Type B pancreatic cell (in vitro differentiated cells): ENCODE measurements at regions not wholly inside any gene's neighbourhood (a gene's known extent, or its start where the extent isn't known, plus 50 kb on each side); places are given as distances from the start of the nearest gene placed in this dataset.

Source experiments
- DNase-seq: peaks from one replicate; pipeline ENCODE4 v3.0.0; 2021; ENCODE audit warnings: mixed read lengths; ENCODE audit not compliant: unreplicated experiment; ENCODE audit errors: extremely low spot score
- H3K27ac Mint-ChIP-seq: 2 replicates; pipeline ENCODE4 v1.8.0; 2021; ENCODE audit warnings: mild to moderate bottlenecking, mixed read lengths
- H3K27me3 Mint-ChIP-seq: 2 replicates; pipeline ENCODE4 v1.8.0; 2021; ENCODE audit warnings: mixed read lengths
- H3K36me3 Mint-ChIP-seq: 2 replicates; pipeline ENCODE4 v1.8.0; 2021; ENCODE audit warnings: mixed read lengths
- H3K4me1 Mint-ChIP-seq: one replicate; pipeline ENCODE4 v1.8.0; 2021; ENCODE audit warnings: mixed read lengths; ENCODE audit not compliant: unreplicated experiment
- H3K4me3 Mint-ChIP-seq: 2 replicates; pipeline ENCODE4 v1.8.0; 2021; ENCODE audit warnings: mild to moderate bottlenecking, mixed read lengths
- H3K9me3 Mint-ChIP-seq: 2 replicates; pipeline ENCODE4 v1.8.0; 2021; ENCODE audit warnings: mixed read lengths
- CTCF ChIP-seq: fragments of 200-600 bp; sonication (generic); conservative IDR thresholded peaks from 2 replicates; pipeline ENCODE4 v1.5.0; 2021; ENCODE audit warnings: antibody characterized with exemption, mild to moderate bottlenecking

- DNase-seq, result no peak
- no peak for TF ChIP-seq CTCF
- no peaks in the 10 kb centered on the region for H3K36me3 Mint-ChIP-seq
- no peak overlapping the region for H3K27ac Mint-ChIP-seq
- no peaks in the 10 kb centered on the region for H3K27me3 Mint-ChIP-seq
- H3K4me3 Mint-ChIP-seq, result no peak overlapping the region
- no peaks in the 10 kb centered on the region for H3K4me1 Mint-ChIP-seq
- H3K9me3 Mint-ChIP-seq, result peaks cover 5% of the 10 kb centered on the region
These were observed 160.4 kb upstream of the EPHA3 start for GRCh38 chr3:88947013-88947412.

GRCh38 chr3:88954853-88955252, 152.6 kb upstream of the EPHA3 start:
- Mint-ChIP-seq H3K4me3 (no peak overlapping the region), H3K27me3 (no peaks in the 10 kb centered on the region), H3K36me3 (no peaks in the 10 kb centered on the region), H3K4me1 (no peaks in the 10 kb centered on the region), H3K27ac (no peak overlapping the region), H3K9me3 (no peaks in the 10 kb centered on the region)
- TF ChIP-seq CTCF, result no peak
- no peak for DNase-seq

- H3K9me3 Mint-ChIP-seq, result no peaks in the 10 kb centered on the region
- H3K27ac Mint-ChIP-seq, result no peak overlapping the region
- H3K27me3 Mint-ChIP-seq, result no peaks in the 10 kb centered on the region
- DNase-seq, result no peak
- TF ChIP-seq CTCF, result no peak
- no peaks in the 10 kb centered on the region for H3K36me3 Mint-ChIP-seq
- H3K4me1 Mint-ChIP-seq, result no peaks in the 10 kb centered on the region
- H3K4me3 Mint-ChIP-seq, result no peak overlapping the region
These were observed 152.1 kb upstream of the EPHA3 start for GRCh38 chr3:88955274-88955673.

GRCh38 chr3:88957711-88958439, 149.5 kb upstream of the EPHA3 start:
- no peak for DNase-seq
- Mint-ChIP-seq H3K27ac (no peak overlapping the region), H3K36me3 (no peaks in the 10 kb centered on the region), H3K4me3 (no peak overlapping the region), H3K9me3 (no peaks in the 10 kb centered on the region), H3K4me1 (no peaks in the 10 kb centered on the region), H3K27me3 (no peaks in the 10 kb centered on the region)
- no peak for TF ChIP-seq CTCF

GRCh38 chr3:88960019-88960418, 147.4 kb upstream of the EPHA3 start:
- Mint-ChIP-seq H3K27me3 (no peaks in the 10 kb centered on the region), H3K36me3 (no peaks in the 10 kb centered on the region), H3K4me1 (no peaks in the 10 kb centered on the region), H3K4me3 (no peak overlapping the region), H3K27ac (no peak overlapping the region), H3K9me3 (no peaks in the 10 kb centered on the region)
- DNase-seq, result no peak
- no peak for TF ChIP-seq CTCF

- Mint-ChIP-seq H3K4me3 (no peak overlapping the region), H3K36me3 (no peaks in the 10 kb centered on the region), H3K4me1 (no peaks in the 10 kb centered on the region), H3K9me3 (no peaks in the 10 kb centered on the region), H3K27ac (no peak overlapping the region), H3K27me3 (no peaks in the 10 kb centered on the region)
- DNase-seq, result no peak
- no peak for TF ChIP-seq CTCF
These were observed 144.4 kb upstream of the EPHA3 start for GRCh38 chr3:88963003-88963402.
